Lung (tissue), 11 donors: ENCODE measurements at regions not wholly inside any gene's neighbourhood (a gene's known extent, or its start where the extent isn't known, plus 50 kb on each side); places are given as distances from the start of the nearest gene placed in this dataset.
"Not testable (repeated sequence)": the region's sequence is repeated elsewhere in the genome, so short reads cannot be mapped to it uniquely, and the experiment has no call there.

ENCODE experiments used
- ATAC-seq: fragments of 200-7000 bp; cut with Tn5 transposase; one replicate; pipeline ENCODE4 v1.9.1; 2020; ENCODE audit warnings: moderate number of reproducible peaks; ENCODE audit not compliant: insufficient read depth, low FRiP score
- DNase-seq, 3 donors: peaks; one replicate each; pipeline ENCODE4 v3.0.0-alpha.2; 2013 to 2017
- H3K27ac ChIP-seq, 2 donors: one replicate each; pipeline ENCODE4 v1.5.1; 2013; ENCODE audit warnings: mild to moderate bottlenecking in 2 of 2, moderate library complexity in 2 of 2, control low read depth in 1 of 2, inconsistent platforms in 1 of 2, low read depth in 1 of 2, low read length in 1 of 2
- H3K27me3 ChIP-seq, 3 donors: one replicate each; pipeline ENCODE4 v1.5.1; 2013; ENCODE audit warnings: low read length in 2 of 3; ENCODE audit not compliant: control insufficient read depth in 3 of 3, insufficient read depth in 3 of 3
- H3K36me3 ChIP-seq, 4 donors: one replicate each; pipeline ENCODE4 v1.5.1; 2013; ENCODE audit warnings: low read length in 4 of 4, mild to moderate bottlenecking in 1 of 4, moderate library complexity in 1 of 4; ENCODE audit not compliant: control insufficient read depth in 4 of 4, insufficient read depth in 4 of 4
- H3K4me1 ChIP-seq, 5 donors: one replicate each; pipeline ENCODE4 v1.5.1; 2013; ENCODE audit warnings: low read length in 5 of 5, mild to moderate bottlenecking in 2 of 5, moderate library complexity in 1 of 5; ENCODE audit not compliant: control insufficient read depth in 5 of 5, insufficient read depth in 5 of 5
- H3K4me3 ChIP-seq: one replicate; pipeline ENCODE4 v1.5.1; 2013; ENCODE audit warnings: mild to moderate bottlenecking, control low read depth, moderate library complexity
- H3K9ac ChIP-seq, 2 donors: one replicate each; pipeline ENCODE4 v1.5.1; 2013; ENCODE audit warnings: low read length in 2 of 2, control low read depth in 1 of 2; ENCODE audit not compliant: insufficient read depth in 1 of 2
- H3K9me3 ChIP-seq, 4 donors: one replicate each; pipeline ENCODE4 v1.5.1; 2013; ENCODE audit warnings: low read length in 3 of 4, mild to moderate bottlenecking in 1 of 4, moderate library complexity in 1 of 4; ENCODE audit not compliant: control insufficient read depth in 4 of 4, insufficient read depth in 3 of 4
- WGBS, 2 donors: extraction: QIAGEN DNeasy Blood & Tissue Kit; methylation state at CpG; one replicate each; pipeline ENCODE4 v1.1.7; 2013; 5-methylcytosine and 5-hydroxymethylcytosine counted together
- TF ChIP-seq, protein P1 (sequence below): IDR thresholded peaks from 2 replicates; pipeline ENCODE4 v1.5.1; 2012; ENCODE audit warnings: mild to moderate bottlenecking; ENCODE audit errors: control extremely low read depth, extremely low read depth
- donor health status: control.
- donor health status: control.
- donor health status: Bipolar disorder and iron deficiency.
- donor health status: healthy.
- donor health status: DM: yes; HTN: yes; CAD: no.

DNA sequence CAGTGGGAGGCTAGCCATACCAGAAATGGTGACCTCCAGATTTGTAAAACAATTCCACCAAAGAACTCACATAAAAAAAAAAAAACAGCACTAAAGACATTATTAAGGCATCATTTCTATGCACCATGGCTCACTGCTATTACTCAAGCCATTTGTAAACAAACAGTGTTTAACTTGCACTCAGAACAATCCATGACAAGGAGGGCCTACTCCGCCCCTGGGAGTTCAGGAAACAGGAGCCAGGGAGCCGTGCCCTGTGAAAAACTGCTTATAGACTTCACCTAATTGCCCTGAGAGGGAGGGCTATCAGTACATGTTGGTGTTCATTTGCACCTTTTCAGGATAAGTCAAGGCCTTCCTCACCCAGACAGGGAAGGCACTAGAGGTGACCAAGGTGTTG is 103.2 kb downstream of the ZNF429 start:
- Histone ChIP-seq H3K27ac (no peak overlapping the region), H3K4me1 (peaks cover 0 to 21% (median 6%) of the 10 kb centered on the region in 5 donors), H3K9me3 (peaks cover 0 to 3% (median 0%) of the 10 kb centered on the region in 4 donors), H3K27me3 (no peaks in the 10 kb centered on the region), H3K4me3 (no peak overlapping the region), H3K36me3 (no peaks in the 10 kb centered on the region), H3K9ac (no peak overlapping the region)
- ATAC-seq = no peak
- TF ChIP-seq, protein P1, sequence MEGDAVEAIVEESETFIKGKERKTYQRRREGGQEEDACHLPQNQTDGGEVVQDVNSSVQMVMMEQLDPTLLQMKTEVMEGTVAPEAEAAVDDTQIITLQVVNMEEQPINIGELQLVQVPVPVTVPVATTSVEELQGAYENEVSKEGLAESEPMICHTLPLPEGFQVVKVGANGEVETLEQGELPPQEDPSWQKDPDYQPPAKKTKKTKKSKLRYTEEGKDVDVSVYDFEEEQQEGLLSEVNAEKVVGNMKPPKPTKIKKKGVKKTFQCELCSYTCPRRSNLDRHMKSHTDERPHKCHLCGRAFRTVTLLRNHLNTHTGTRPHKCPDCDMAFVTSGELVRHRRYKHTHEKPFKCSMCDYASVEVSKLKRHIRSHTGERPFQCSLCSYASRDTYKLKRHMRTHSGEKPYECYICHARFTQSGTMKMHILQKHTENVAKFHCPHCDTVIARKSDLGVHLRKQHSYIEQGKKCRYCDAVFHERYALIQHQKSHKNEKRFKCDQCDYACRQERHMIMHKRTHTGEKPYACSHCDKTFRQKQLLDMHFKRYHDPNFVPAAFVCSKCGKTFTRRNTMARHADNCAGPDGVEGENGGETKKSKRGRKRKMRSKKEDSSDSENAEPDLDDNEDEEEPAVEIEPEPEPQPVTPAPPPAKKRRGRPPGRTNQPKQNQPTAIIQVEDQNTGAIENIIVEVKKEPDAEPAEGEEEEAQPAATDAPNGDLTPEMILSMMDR = no peak
- peak in 1 of 3 donors; percentile 8 for DNase-seq
- 48 to 79% methylated on average over 2 of the region's 2 CpGs for WGBS, 2 donors

DNA sequence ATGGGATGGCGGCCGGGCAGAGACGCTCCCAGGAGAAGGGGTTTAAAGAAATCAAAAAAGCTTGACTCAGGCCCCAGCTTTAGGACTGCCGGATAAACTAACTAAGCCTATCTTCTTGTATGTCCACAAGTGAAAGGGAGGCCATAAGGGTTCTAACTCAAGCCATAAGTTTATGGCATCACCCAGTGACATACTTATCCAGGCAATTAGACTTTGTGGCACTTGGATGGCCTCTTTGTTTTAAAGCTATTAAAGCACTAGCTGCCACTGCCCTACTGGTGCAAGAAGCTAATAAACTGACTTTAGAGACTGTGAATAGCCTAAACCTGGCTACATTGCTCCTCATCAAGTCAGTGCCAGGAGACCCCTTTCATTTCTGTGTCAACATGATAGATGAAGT is 102.0 kb downstream of the ZNF429 start:
- ATAC-seq (no peak), DNase-seq (peak in 2 of 3 donors; percentile 4 to 6)
- Histone ChIP-seq H3K27ac (no peak overlapping the region), H3K9me3 (peaks cover 0 to 3% (median 0%) of the 10 kb centered on the region in 4 donors), H3K4me3 (no peak overlapping the region), H3K9ac (no peak overlapping the region), H3K4me1 (peaks cover 0 to 27% (median 8%) of the 10 kb centered on the region in 5 donors), H3K27me3 (no peaks in the 10 kb centered on the region), H3K36me3 (no peaks in the 10 kb centered on the region)
- TF ChIP-seq, protein P1 = no peak
- 69 to 73% methylated on average over 4 of the region's 4 CpGs for WGBS, 2 donors

DNA sequence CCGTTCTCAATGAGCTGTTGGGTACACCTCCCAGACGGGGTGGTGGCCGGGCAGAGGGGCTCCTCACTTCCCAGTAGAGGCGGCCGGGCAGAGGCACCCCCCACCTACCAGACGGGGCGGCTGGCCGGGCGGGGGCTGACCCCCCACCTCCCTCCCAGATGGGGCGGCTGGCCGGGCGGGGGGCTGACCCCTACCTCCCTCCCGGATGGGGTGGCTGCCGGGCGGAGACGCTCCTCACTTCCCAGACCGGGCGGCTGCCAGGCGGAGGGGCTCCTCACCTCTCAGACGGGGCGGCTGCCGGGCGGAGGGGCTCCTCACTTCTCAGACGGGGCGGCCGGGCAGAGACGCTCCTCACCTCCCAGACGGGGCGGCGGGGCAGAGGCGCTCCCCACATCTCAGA is 101.6 kb downstream of the ZNF429 start:
- ATAC-seq, H3K4me3 ChIP-seq, H3K36me3 ChIP-seq, H3K9ac ChIP-seq, H3K27me3 ChIP-seq, H3K27ac ChIP-seq, H3K9me3 ChIP-seq, DNase-seq: not testable (repeated sequence)
- H3K4me1 ChIP-seq = peaks cover 0 to 27% (median 8%) of the 10 kb centered on the region in 5 donors
- 82 to 88% methylated on average over 12 to 26 of the region's 31 CpGs for WGBS, 2 donors

DNA sequence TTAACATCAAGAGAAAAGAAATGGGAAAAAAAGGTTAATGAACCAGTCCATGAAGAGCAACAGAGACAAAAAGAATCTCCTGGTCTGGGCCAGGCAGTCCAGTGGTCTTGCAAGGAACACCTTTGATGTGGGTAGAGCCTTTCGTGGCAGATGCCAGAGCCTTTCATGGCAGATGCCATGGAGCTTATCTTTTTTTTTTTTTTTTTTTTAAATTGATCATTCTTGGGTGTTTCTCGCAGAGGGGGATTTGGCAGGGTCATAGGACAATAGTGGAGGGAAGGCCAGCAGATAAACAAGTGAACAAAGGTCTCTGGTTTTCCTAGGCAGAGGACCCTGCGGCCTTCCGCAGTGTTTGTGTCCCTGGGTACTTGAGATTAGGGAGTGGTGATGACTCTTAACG is 100.9 kb downstream of the ZNF429 start:
- peaks cover 0 to 27% (median 8%) of the 10 kb centered on the region in 5 donors for H3K4me1 ChIP-seq
- not testable (repeated sequence) for H3K27ac ChIP-seq, H3K36me3 ChIP-seq, H3K9ac ChIP-seq, H3K9me3 ChIP-seq, H3K4me3 ChIP-seq, ATAC-seq, DNase-seq, H3K27me3 ChIP-seq
- 80% methylated on average over 1 to 2 of the region's 5 CpGs for WGBS, 2 donors
